Spinal cord (tissue), 9 donors: ENCODE measurements at regions not wholly inside any gene's neighbourhood (a gene's known extent, or its start where the extent isn't known, plus 50 kb on each side); places are given as distances from the start of the nearest gene placed in this dataset.

Experiments used
- DNase-seq, 6 donors: peaks; one replicate each; pipeline versions ENCODE4 v3.0.0 to v3.0.0-alpha.2; 2013 to 2015; ENCODE audit warnings: low spot score in 6 of 6, low read depth in 4 of 6
- H3K27ac ChIP-seq: one replicate; pipeline ENCODE4 v1.5.1; 2013; ENCODE audit warnings: low read depth, low read length, control low read depth
- H3K27me3 ChIP-seq: one replicate; pipeline ENCODE4 v1.6.1; 2013; ENCODE audit warnings: low read length; ENCODE audit not compliant: control insufficient read depth, insufficient read depth
- H3K36me3 ChIP-seq: one replicate; pipeline ENCODE4 v1.6.1; 2013; ENCODE audit warnings: low read length; ENCODE audit not compliant: control insufficient read depth, insufficient read depth
- H3K4me1 ChIP-seq: one replicate; pipeline ENCODE4 v1.6.1; 2013; ENCODE audit warnings: low read length; ENCODE audit not compliant: control insufficient read depth, insufficient read depth
- H3K4me3 ChIP-seq: one replicate; pipeline ENCODE4 v1.5.1; 2013; ENCODE audit warnings: low read depth, low read length, control low read depth
- H3K9me3 ChIP-seq: one replicate; pipeline ENCODE4 v1.6.1; 2013; ENCODE audit warnings: low read length; ENCODE audit not compliant: control insufficient read depth, insufficient read depth
- WGBS: methylation state at CpG from one replicate; pipeline ENCODE4 v1.1.5; 2013; ENCODE audit warnings: missing lambda C conversion rate; ENCODE audit not compliant: insufficient coverage; 5-methylcytosine and 5-hydroxymethylcytosine counted together
- donor health status: healthy.

DNA sequence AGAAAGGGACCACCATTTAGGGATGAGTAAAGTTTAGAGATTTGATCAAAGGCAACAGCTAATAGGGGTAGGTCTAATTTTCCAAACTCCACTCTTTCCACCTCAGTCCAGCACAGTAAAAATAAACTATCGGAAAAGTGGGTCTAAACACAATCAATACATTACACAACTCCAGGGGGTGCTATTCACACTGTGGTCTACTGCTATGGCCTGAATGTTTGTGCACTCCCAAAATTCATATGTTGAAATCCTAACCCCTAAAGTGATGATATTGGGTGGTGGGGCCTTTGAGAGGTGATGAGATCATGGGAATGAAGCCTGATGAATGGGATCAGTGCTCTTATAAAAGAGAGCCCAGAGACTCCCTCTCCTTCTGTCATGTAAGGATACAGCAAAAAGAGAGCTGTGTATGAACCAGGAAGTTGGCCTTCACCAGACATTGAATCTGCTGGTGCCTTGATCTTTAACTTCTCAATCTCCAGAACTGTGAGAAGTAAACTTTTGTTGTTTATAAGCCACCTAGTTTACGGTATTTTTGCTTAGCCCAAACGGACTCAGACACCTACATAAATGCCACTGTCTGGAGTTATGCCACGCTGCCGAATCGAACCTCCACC, 193.9 kb downstream of the OMA1 start:
- H3K27ac ChIP-seq: no peak overlapping the region
- no peak for DNase-seq
- H3K9me3 ChIP-seq: no peaks in the 10 kb centered on the region
- no peak overlapping the region for H3K4me3 ChIP-seq
- no CpG with 5 or more reads among the region's 6 CpGs for WGBS
- no peaks in the 10 kb centered on the region for H3K4me1 ChIP-seq
- H3K27me3 ChIP-seq: no peaks in the 10 kb centered on the region
- no peaks in the 10 kb centered on the region for H3K36me3 ChIP-seq

DNA sequence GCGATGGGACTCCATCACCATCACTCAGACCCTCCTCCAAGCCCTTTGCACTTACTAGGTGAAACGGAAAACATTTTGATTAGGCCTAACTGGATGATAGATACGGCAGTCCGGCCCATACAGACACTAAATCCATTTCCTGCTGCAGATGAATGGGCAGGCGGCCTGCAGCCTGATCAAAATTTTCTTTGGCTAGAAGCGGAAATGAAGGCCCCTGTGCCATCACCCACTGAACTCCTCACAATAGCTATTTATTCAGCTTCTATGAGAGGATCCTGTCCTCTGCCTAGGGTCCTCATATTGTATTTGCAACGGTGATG, 200.5 kb downstream of the OMA1 start:
- H3K27me3 ChIP-seq: no peaks in the 10 kb centered on the region
- no peaks in the 10 kb centered on the region for H3K4me1 ChIP-seq
- no peak overlapping the region for H3K4me3 ChIP-seq
- no peak overlapping the region for H3K27ac ChIP-seq
- WGBS: 60% methylated on average over 1 of the region's 7 CpGs
- H3K36me3 ChIP-seq: no peaks in the 10 kb centered on the region
- peak in 1 of 6 donors; percentile 57 for DNase-seq
- no peaks in the 10 kb centered on the region for H3K9me3 ChIP-seq

DNA sequence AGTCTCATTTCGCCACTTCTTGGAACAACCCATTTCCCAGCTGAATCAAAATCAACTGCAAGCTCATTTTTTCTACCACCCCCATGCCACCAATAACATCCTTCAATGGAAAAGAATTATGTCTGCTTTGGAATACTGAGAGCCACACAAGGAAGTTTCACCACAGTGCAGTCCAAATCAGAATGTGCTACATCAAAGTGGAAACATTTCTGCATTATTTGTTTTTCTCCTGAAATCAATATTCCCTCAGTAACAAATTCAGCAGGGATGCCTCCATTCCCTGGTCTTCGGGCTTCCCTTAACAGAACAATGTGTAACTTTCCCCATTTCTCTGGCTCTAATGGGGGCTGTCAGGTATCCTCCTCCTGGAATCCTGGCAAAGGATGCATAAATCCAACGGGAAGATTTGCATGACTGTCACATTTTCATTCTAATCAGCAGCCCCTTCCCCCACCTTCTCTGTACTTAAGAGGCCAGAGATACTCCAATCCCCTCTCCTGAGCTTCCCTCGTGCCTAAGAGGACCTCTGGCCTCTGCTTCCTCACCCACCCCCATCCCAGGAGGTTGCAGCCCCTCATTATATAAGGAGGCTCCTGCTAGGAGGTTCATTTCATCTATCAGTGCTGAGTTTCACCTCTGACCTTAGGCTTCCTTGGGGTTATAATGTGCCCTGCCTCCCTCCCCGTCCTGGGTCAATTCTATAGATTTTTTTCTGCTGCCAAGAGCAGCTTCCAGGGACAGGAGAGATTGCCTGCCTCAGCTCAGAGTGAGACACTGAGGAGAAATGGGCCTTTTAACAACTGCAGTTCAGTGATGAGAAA, 201.1 kb downstream of the OMA1 start:
- DNase-seq: no peak
- Histone ChIP-seq H3K36me3 (no peaks in the 10 kb centered on the region), H3K9me3 (no peaks in the 10 kb centered on the region), H3K27me3 (no peaks in the 10 kb centered on the region), H3K4me3 (no peak overlapping the region), H3K27ac (no peak overlapping the region), H3K4me1 (no peaks in the 10 kb centered on the region)
- 28% methylated on average over 2 of the region's 5 CpGs for WGBS

DNA sequence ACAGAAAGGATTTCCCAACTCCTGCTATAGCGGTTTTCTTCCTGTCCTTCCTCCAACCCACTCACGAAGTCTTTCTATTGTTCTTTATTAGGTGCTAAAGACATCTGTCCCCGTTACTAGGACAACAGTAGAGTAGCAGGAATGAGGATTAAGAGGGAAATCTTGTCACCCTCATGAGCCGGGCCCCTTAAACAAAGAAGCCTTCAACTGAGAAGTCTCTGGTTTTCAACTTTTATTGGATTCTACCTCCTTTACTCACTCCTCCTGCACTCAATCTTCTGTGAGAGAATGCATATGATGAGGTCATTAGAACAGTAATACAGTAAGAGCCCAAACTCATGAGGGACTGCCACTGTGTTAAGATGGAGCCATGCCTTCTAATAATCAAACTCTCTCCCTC, 206.3 kb downstream of the OMA1 start:
- Histone ChIP-seq H3K27ac (no peak overlapping the region), H3K4me3 (no peak overlapping the region), H3K36me3 (no peaks in the 10 kb centered on the region), H3K9me3 (no peaks in the 10 kb centered on the region), H3K27me3 (no peaks in the 10 kb centered on the region), H3K4me1 (no peaks in the 10 kb centered on the region)
- no CpG with 5 or more reads among the region's 4 CpGs for WGBS
- DNase-seq: peak in 1 of 6 donors; percentile 38

DNA sequence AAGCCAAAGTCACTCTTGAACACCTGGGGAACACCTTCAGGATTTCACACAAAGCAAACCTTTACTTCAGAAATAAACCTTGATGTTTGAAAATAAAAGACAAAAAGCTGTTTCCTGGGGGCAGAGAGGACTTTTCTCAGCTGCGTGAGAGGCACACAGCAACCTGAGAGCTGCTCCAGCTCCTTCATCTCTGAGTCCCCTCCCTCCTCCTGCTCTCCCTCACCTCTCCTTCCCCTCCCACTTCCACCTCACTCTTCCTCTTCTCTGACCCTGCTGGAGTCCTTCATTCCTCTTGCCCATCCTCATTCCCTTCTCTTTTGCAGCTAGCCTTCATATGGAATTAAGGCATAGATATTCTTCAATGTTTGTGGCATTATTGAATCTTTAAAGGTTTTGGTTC, 208.4 kb downstream of the OMA1 start:
- no peak for DNase-seq
- H3K36me3 ChIP-seq: no peaks in the 10 kb centered on the region
- no peaks in the 10 kb centered on the region for H3K27me3 ChIP-seq
- no peaks in the 10 kb centered on the region for H3K9me3 ChIP-seq
- WGBS: 92% methylated on average over 1 of the region's 1 CpG
- no peak overlapping the region for H3K27ac ChIP-seq
- H3K4me1 ChIP-seq: no peaks in the 10 kb centered on the region
- no peak overlapping the region for H3K4me3 ChIP-seq

DNA sequence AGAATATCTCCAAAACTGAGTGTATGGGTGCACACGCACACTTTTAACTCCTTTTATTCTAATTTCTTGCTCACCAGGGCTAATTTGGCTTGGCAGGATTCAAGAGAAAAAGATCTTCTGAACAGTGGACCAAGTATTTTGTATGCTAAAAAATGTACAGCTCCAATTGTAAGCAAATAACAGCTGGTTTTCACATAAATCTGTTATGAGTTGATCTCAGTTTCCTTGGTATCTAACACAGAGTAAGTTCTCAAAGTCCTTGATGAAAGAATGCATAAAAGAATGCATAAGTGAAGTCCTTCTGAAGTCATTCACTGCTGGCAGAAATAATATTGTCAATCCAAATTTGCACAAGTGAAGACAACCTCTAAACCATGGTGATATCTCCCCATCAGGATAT, 213.0 kb downstream of the OMA1 start:
- H3K27me3 ChIP-seq: no peaks in the 10 kb centered on the region
- no peak overlapping the region for H3K27ac ChIP-seq
- H3K9me3 ChIP-seq: no peaks in the 10 kb centered on the region
- no CpG with 5 or more reads among the region's 1 CpG for WGBS
- H3K4me1 ChIP-seq: no peaks in the 10 kb centered on the region
- DNase-seq: no peak
- no peaks in the 10 kb centered on the region for H3K36me3 ChIP-seq
- H3K4me3 ChIP-seq: no peak overlapping the region

DNA sequence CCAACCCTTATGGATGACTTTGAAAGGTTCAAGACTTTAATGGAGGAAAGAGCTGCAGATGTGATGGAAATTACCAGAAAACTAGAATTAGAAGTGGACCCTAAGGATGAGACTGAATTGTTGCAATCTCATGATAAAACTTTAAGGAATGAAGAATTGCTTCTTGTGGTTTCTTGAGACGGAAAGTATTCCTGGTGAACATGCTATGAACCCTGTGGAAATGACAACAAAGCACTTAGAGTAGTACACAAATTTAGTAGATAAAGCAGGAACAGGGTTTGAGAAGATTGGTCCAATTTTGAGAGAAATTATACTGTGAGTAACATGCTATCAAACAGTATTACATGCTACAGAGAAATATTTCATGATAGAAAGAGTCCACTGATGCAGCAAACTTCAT, 215.4 kb downstream of the OMA1 start:
- H3K27me3 ChIP-seq: no peaks in the 10 kb centered on the region
- DNase-seq: no peak
- no peak overlapping the region for H3K27ac ChIP-seq
- no peaks in the 10 kb centered on the region for H3K4me1 ChIP-seq
- WGBS: 100% methylated on average over 1 of the region's 1 CpG
- H3K9me3 ChIP-seq: no peaks in the 10 kb centered on the region
- no peaks in the 10 kb centered on the region for H3K36me3 ChIP-seq
- no peak overlapping the region for H3K4me3 ChIP-seq

DNA sequence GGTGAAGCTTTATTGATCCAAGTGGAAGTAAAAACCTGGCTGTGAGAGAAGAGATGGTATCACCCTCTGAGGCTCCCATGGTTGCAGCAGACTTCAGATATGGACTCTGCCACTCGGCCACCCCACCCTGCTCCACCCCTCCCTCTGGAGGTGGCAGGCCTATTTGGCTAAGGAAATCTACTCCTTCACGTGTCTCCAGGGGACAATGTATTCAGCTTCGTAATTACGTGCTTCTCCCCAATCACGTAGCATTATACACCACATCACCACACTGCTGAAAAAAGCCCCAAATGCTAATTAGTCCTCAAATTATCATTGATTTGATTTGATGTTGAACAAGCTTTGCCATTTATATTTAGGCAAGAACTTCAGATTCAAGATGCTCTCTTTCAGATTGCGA, 220.7 kb downstream of the OMA1 start:
- no peaks in the 10 kb centered on the region for H3K4me1 ChIP-seq
- no peaks in the 10 kb centered on the region for H3K27me3 ChIP-seq
- 41% methylated on average over 5 of the region's 6 CpGs for WGBS
- no peak overlapping the region for H3K4me3 ChIP-seq
- peak in 2 of 6 donors; percentile 47 to 73 for DNase-seq
- no peak overlapping the region for H3K27ac ChIP-seq
- H3K36me3 ChIP-seq: no peaks in the 10 kb centered on the region
- no peaks in the 10 kb centered on the region for H3K9me3 ChIP-seq

DNA sequence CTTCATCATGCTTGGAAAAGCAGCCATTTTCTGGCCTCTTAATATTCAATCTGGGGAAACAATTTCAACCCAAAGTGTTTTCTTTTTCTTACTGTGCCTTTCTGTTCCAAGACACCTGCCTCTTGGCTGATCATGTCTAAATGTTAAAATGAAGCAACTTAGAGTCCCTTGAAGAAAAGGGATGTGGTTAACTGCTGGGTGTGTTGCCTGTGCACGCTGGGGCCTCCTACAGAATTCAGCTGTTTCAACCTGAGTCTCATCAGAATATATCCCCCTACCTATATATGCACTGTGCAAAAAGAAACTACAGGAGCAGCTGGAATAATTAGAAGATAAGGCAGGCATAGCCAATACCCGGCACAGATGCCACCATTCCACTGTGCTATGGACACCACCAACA, 222.0 kb downstream of the OMA1 start:
- H3K36me3 ChIP-seq: no peaks in the 10 kb centered on the region
- H3K9me3 ChIP-seq: no peaks in the 10 kb centered on the region
- DNase-seq: peak in 1 of 6 donors; percentile 24
- H3K4me1 ChIP-seq: no peaks in the 10 kb centered on the region
- H3K27ac ChIP-seq: no peak overlapping the region
- H3K4me3 ChIP-seq: no peak overlapping the region
- no peaks in the 10 kb centered on the region for H3K27me3 ChIP-seq
- 86% methylated on average over 1 of the region's 2 CpGs for WGBS
